Neural progenitor cell (in vitro differentiated cells): ENCODE measurements at regions not wholly inside any gene's neighbourhood (a gene's known extent, or its start where the extent isn't known, plus 50 kb on each side); places are given as distances from the start of the nearest gene placed in this dataset.

Experiments used
- DNase-seq: peaks from one replicate; pipeline ENCODE4 v3.0.0-alpha.2; 2016; ENCODE audit warnings: low spot score
- H2AFZ ChIP-seq: fragments of 200-600 bp; sonication (generic); replicated peaks from 2 replicates; pipeline ENCODE4 v1.6.1; 2016; ENCODE audit warnings: antibody characterized with exemption
- H3F3A ChIP-seq: fragments of 200-600 bp; sonication (generic); 2 replicates; pipeline ENCODE4 v1.6.1; 2016; ENCODE audit warnings: antibody characterized with exemption, low read depth
- H3K27ac ChIP-seq: fragments of 200-600 bp; sonication (generic); 2 replicates; pipeline ENCODE4 v1.5.1; 2016; ENCODE audit warnings: mild to moderate bottlenecking
- H3K27me3 ChIP-seq: fragments of 200-600 bp; sonication (generic); 2 replicates; pipeline ENCODE4 v1.6.1; 2016; ENCODE audit warnings: mild to moderate bottlenecking, moderate library complexity
- H3K36me3 ChIP-seq: fragments of 200-600 bp; sonication (generic); 2 replicates; pipeline ENCODE4 v1.5.1; 2016
- H3K4me1 ChIP-seq: fragments of 200-600 bp; sonication (generic); 2 replicates; pipeline ENCODE4 v1.6.1; 2016; ENCODE audit warnings: mixed run types
- H3K4me2 ChIP-seq: fragments of 200-600 bp; sonication (generic); 2 replicates; pipeline ENCODE4 v1.6.1; 2016
- H3K4me3 ChIP-seq: fragments of 200-600 bp; sonication (generic); 2 replicates; pipeline ENCODE4 v1.5.1; 2016
- H3K79me2 ChIP-seq: fragments of 200-600 bp; sonication (generic); 2 replicates; pipeline ENCODE4 v1.6.1; 2016; ENCODE audit warnings: low read depth
- H3K9ac ChIP-seq: fragments of 200-600 bp; sonication (generic); 2 replicates; pipeline ENCODE4 v1.6.1; 2016
- H3K9me3 ChIP-seq: fragments of 200-600 bp; sonication (generic); 2 replicates; pipeline ENCODE4 v1.5.1; 2016; ENCODE audit warnings: low read depth
- H4K20me1 ChIP-seq: fragments of 200-600 bp; sonication (generic); 2 replicates; pipeline ENCODE4 v1.6.1; 2016; ENCODE audit warnings: low read depth
- H3K27ac Mint-ChIP-seq: 3 replicates; pipeline ENCODE4 v1.8.0; 2021; ENCODE audit warnings: mixed read lengths
- H3K27me3 Mint-ChIP-seq: 2 replicates; pipeline ENCODE4 v1.8.0; 2022; ENCODE audit warnings: low read depth, mild to moderate bottlenecking, inconsistent platforms, moderate library complexity, mixed read lengths; ENCODE audit not compliant: insufficient read depth
- H3K36me3 Mint-ChIP-seq: 3 replicates; pipeline ENCODE4 v1.8.0; 2021; ENCODE audit warnings: mixed read lengths
- H3K4me1 Mint-ChIP-seq: 3 replicates; pipeline ENCODE4 v1.8.0; 2021; ENCODE audit warnings: mixed read lengths
- H3K4me3 Mint-ChIP-seq: 3 replicates; pipeline ENCODE4 v1.8.0; 2021; ENCODE audit warnings: mild to moderate bottlenecking, moderate library complexity, mixed read lengths
- H3K9me3 Mint-ChIP-seq: 3 replicates; pipeline ENCODE4 v1.8.0; 2020; ENCODE audit warnings: mixed read lengths
- CTCF ChIP-seq: fragments of 200-600 bp; sonication (generic); IDR thresholded peaks from 2 replicates; pipeline ENCODE4 v1.5.1; 2017; ENCODE audit warnings: antibody characterized with exemption, mild to moderate bottlenecking
- EZH2 ChIP-seq: fragments of 200-600 bp; sonication (generic); IDR thresholded peaks from 2 replicates; pipeline ENCODE4 v1.6.1; 2017; ENCODE audit warnings: antibody characterized with exemption, mild to moderate bottlenecking, moderate library complexity
- EZH2phosphoT487 ChIP-seq: fragments of 200-600 bp; sonication (generic); IDR thresholded peaks from 2 replicates; pipeline ENCODE4 v1.6.1; 2017; ENCODE audit warnings: antibody characterized with exemption

GRCh38 chr13:105616333-105617075 lies 919.0 kb downstream of the EFNB2 start:
- no peaks in the 10 kb centered on the region for H3K79me2 ChIP-seq
- H2AFZ ChIP-seq, result no peak overlapping the region
- H3K4me2 ChIP-seq, result no peak overlapping the region
- H3K9ac ChIP-seq, result no peak overlapping the region
- TF ChIP-seq EZH2 (no peak), CTCF (no peak), EZH2phosphoT487 (no peak)
- no peak for DNase-seq
- H3K27ac ChIP-seq, result no peak overlapping the region
- no peaks in the 10 kb centered on the region for H3K36me3 Mint-ChIP-seq
- H3F3A ChIP-seq, result no peaks in the 10 kb centered on the region
- no peaks in the 10 kb centered on the region for H3K4me1 ChIP-seq
- no peaks in the 10 kb centered on the region for H3K9me3 ChIP-seq
- H3K27me3 Mint-ChIP-seq, result no peaks in the 10 kb centered on the region
- H3K9me3 Mint-ChIP-seq, result no peaks in the 10 kb centered on the region
- no peaks in the 10 kb centered on the region for H4K20me1 ChIP-seq
- H3K27me3 ChIP-seq, result no peaks in the 10 kb centered on the region
- H3K4me1 Mint-ChIP-seq, result peaks cover 15% of the 10 kb centered on the region
- H3K27ac Mint-ChIP-seq, result no peak overlapping the region
- H3K4me3 ChIP-seq, result no peak overlapping the region
- H3K4me3 Mint-ChIP-seq, result no peak overlapping the region
- H3K36me3 ChIP-seq, result no peaks in the 10 kb centered on the region

- no peaks in the 10 kb centered on the region for H3K36me3 Mint-ChIP-seq
- Histone ChIP-seq H3K4me3 (no peak overlapping the region), H3K9me3 (no peaks in the 10 kb centered on the region), H3K9ac (no peak overlapping the region), H3F3A (no peaks in the 10 kb centered on the region), H3K27ac (no peak overlapping the region), H3K27me3 (no peaks in the 10 kb centered on the region), H2AFZ (no peak overlapping the region), H3K4me2 (no peak overlapping the region), H3K36me3 (no peaks in the 10 kb centered on the region), H3K4me1 (no peaks in the 10 kb centered on the region), H4K20me1 (no peaks in the 10 kb centered on the region), H3K79me2 (no peaks in the 10 kb centered on the region)
- H3K27me3 Mint-ChIP-seq, result no peaks in the 10 kb centered on the region
- H3K9me3 Mint-ChIP-seq, result no peaks in the 10 kb centered on the region
- no peak overlapping the region for H3K27ac Mint-ChIP-seq
- peaks cover 27% of the 10 kb centered on the region for H3K4me1 Mint-ChIP-seq
- TF ChIP-seq EZH2phosphoT487 (no peak), CTCF (no peak), EZH2 (no peak)
- H3K4me3 Mint-ChIP-seq, result no peak overlapping the region
- DNase-seq, result no peak
Measured at GRCh38 chr13:105612541-105612940, 922.9 kb downstream of the EFNB2 start.

- Histone ChIP-seq H4K20me1 (no peaks in the 10 kb centered on the region), H3K27me3 (no peaks in the 10 kb centered on the region), H3K79me2 (no peaks in the 10 kb centered on the region), H3K4me3 (no peak overlapping the region), H3F3A (no peaks in the 10 kb centered on the region), H3K27ac (no peak overlapping the region), H2AFZ (no peak overlapping the region), H3K36me3 (no peaks in the 10 kb centered on the region), H3K9me3 (no peaks in the 10 kb centered on the region), H3K4me1 (no peaks in the 10 kb centered on the region), H3K4me2 (no peak overlapping the region), H3K9ac (no peak overlapping the region)
- Mint-ChIP-seq H3K27ac (no peak overlapping the region), H3K27me3 (no peaks in the 10 kb centered on the region), H3K36me3 (no peaks in the 10 kb centered on the region), H3K4me1 (peaks cover 27% of the 10 kb centered on the region), H3K9me3 (no peaks in the 10 kb centered on the region), H3K4me3 (no peak overlapping the region)
- no peak for TF ChIP-seq EZH2
- no peak for TF ChIP-seq EZH2phosphoT487
- TF ChIP-seq CTCF, result no peak
- no peak for DNase-seq
Measured at GRCh38 chr13:105611424-105611823, 924.0 kb downstream of the EFNB2 start.
